H9 (cell line): ENCODE measurements at regions not wholly inside any gene's neighbourhood (a gene's known extent, or its start where the extent isn't known, plus 50 kb on each side); places are given as distances from the start of the nearest gene placed in this dataset.

Experiments used
- DNase-seq: peaks from one replicate; pipeline ENCODE4 v3.0.0-alpha.2; 2017
- H2AFZ ChIP-seq: one replicate; pipeline ENCODE4 v1.6.1; 2013; ENCODE audit warnings: mild to moderate bottlenecking, low read length, control low read depth, moderate library complexity
- H2AK5ac ChIP-seq: 2 replicates; pipeline ENCODE4 v1.6.1; 2013; ENCODE audit warnings: low read length, control low read depth, mixed read lengths; ENCODE audit not compliant: insufficient read length
- H2BK120ac ChIP-seq: one replicate; pipeline ENCODE4 v1.6.1; 2013; ENCODE audit warnings: low read depth, mild to moderate bottlenecking, low read length, control low read depth, inconsistent platforms; ENCODE audit not compliant: poor library complexity, severe bottlenecking
- H2BK12ac ChIP-seq: 2 replicates; pipeline ENCODE4 v1.6.1; 2013; ENCODE audit warnings: low read length, control low read depth, mixed read lengths, low read depth; ENCODE audit not compliant: insufficient read length
- H2BK15ac ChIP-seq: 2 replicates; pipeline ENCODE4 v1.6.1; 2013; ENCODE audit warnings: low read depth, low read length, control low read depth
- H2BK20ac ChIP-seq: one replicate; pipeline ENCODE4 v1.6.1; 2013; ENCODE audit warnings: low read depth, mild to moderate bottlenecking, low read length, control low read depth, inconsistent platforms; ENCODE audit not compliant: poor library complexity, severe bottlenecking
- H2BK5ac ChIP-seq: 2 replicates; pipeline ENCODE4 v1.6.1; 2013; ENCODE audit warnings: low read length, control low read depth, mixed read lengths; ENCODE audit not compliant: insufficient read length
- H3K14ac ChIP-seq: 2 replicates; pipeline ENCODE4 v1.6.1; 2013; ENCODE audit warnings: low read length, control low read depth; ENCODE audit not compliant: insufficient read depth
- H3K18ac ChIP-seq: 2 replicates; pipeline ENCODE4 v1.6.1; 2013; ENCODE audit warnings: low read depth, mild to moderate bottlenecking, mixed read lengths, low read length, control low read depth; ENCODE audit not compliant: insufficient read length
- H3K23ac ChIP-seq: 2 replicates; pipeline ENCODE4 v1.6.1; 2013; ENCODE audit warnings: low read length, control low read depth, mixed read lengths, low read depth; ENCODE audit not compliant: insufficient read length
- H3K23me2 ChIP-seq: 2 replicates; pipeline ENCODE4 v1.6.1; 2013; ENCODE audit warnings: low read depth, mild to moderate bottlenecking, mixed read lengths, low read length, control low read depth; ENCODE audit not compliant: insufficient read length, poor library complexity, severe bottlenecking
- H3K27ac ChIP-seq: 2 replicates; pipeline ENCODE4 v1.5.1; 2013; ENCODE audit warnings: low read length, control low read depth, mixed read lengths, low read depth; ENCODE audit not compliant: insufficient read length
- H3K27me3 ChIP-seq: 2 replicates; pipeline ENCODE4 v1.6.1; 2013; ENCODE audit warnings: low read length, control low read depth, inconsistent platforms; ENCODE audit not compliant: insufficient read depth
- H3K4ac ChIP-seq: 2 replicates; pipeline ENCODE4 v1.6.1; 2013; ENCODE audit warnings: low read depth, mild to moderate bottlenecking, control low read depth, inconsistent platforms, low read length, moderate library complexity
- H3K4me1 ChIP-seq: 2 replicates; pipeline ENCODE4 v1.6.1; 2013; ENCODE audit warnings: low read length, control low read depth, inconsistent platforms; ENCODE audit not compliant: insufficient read depth
- H3K4me2 ChIP-seq: 2 replicates; pipeline ENCODE4 v1.6.1; 2013; ENCODE audit warnings: low read length, control low read depth, mixed read lengths; ENCODE audit not compliant: insufficient read length, insufficient read depth
- H3K56ac ChIP-seq: 2 replicates; pipeline ENCODE4 v1.6.1; 2013; ENCODE audit warnings: low read depth, mild to moderate bottlenecking, mixed read lengths, low read length, control low read depth; ENCODE audit not compliant: insufficient read length
- H3K79me1 ChIP-seq: 2 replicates; pipeline ENCODE4 v1.6.1; 2013; ENCODE audit warnings: low read depth, mild to moderate bottlenecking, moderate library complexity, low read length, control low read depth, inconsistent platforms; ENCODE audit not compliant: insufficient read depth, poor library complexity, severe bottlenecking
- H3K79me2 ChIP-seq: 2 replicates; pipeline ENCODE4 v1.6.1; 2013; ENCODE audit warnings: low read length, control low read depth, inconsistent platforms; ENCODE audit not compliant: insufficient read depth
- H3K9ac ChIP-seq: 2 replicates; pipeline ENCODE4 v1.6.1; 2013; ENCODE audit warnings: low read length, control low read depth, mixed read lengths; ENCODE audit not compliant: insufficient read length; ENCODE audit errors: extremely low read depth
- H3K9me3 ChIP-seq: one replicate; pipeline ENCODE4 v1.6.1; 2013; ENCODE audit warnings: low read depth, low read length, inconsistent platforms; ENCODE audit not compliant: control insufficient read depth
- H3T11ph ChIP-seq: one replicate; pipeline ENCODE4 v1.6.1; 2013; ENCODE audit warnings: mild to moderate bottlenecking, low read length, control low read depth, inconsistent platforms
- H4K20me1 ChIP-seq: one replicate; pipeline ENCODE4 v1.6.1; 2013; ENCODE audit not compliant: control insufficient read depth, insufficient read length, insufficient read depth
- H4K5ac ChIP-seq: 2 replicates; pipeline ENCODE4 v1.6.1; 2013; ENCODE audit warnings: low read depth, mild to moderate bottlenecking, mixed read lengths, low read length, control low read depth; ENCODE audit not compliant: insufficient read length
- H4K8ac ChIP-seq: replicated peaks from 2 replicates; pipeline ENCODE4 v1.6.1; 2013; ENCODE audit warnings: low read length, control low read depth, mixed read lengths, low read depth; ENCODE audit not compliant: insufficient read length
- H4K91ac ChIP-seq: 2 replicates; pipeline ENCODE4 v1.6.1; 2013; ENCODE audit warnings: low read depth, mild to moderate bottlenecking, moderate library complexity, mixed read lengths, low read length, control low read depth; ENCODE audit not compliant: insufficient read length
- H3K27ac Mint-ChIP-seq, 3 experiments: 2 replicates in 2 of 3; 3 replicates in 1 of 3; pipeline ENCODE4 v1.8.0; 2020 to 2021; ENCODE audit warnings: mixed read lengths in 3 of 3, mild to moderate bottlenecking in 1 of 3, moderate library complexity in 1 of 3
- H3K27me3 Mint-ChIP-seq: 2 replicates; pipeline ENCODE4 v1.8.0; 2021; ENCODE audit warnings: low read depth, mild to moderate bottlenecking, moderate library complexity, mixed read lengths
- H3K36me3 Mint-ChIP-seq, 3 experiments: 2 replicates in 2 of 3; 3 replicates in 1 of 3; pipeline ENCODE4 v1.8.0; 2020 to 2021; ENCODE audit warnings: low read depth in 3 of 3, mixed read lengths in 3 of 3; ENCODE audit not compliant: insufficient read depth in 1 of 3
- H3K4me1 Mint-ChIP-seq, 2 experiments: 2 replicates each; pipeline ENCODE4 v1.8.0; 2020; ENCODE audit warnings: mixed read lengths in 2 of 2
- H3K4me3 Mint-ChIP-seq, 2 experiments: 2 replicates in 1 of 2; 3 replicates in 1 of 2; pipeline ENCODE4 v1.8.0; 2020 to 2021; ENCODE audit warnings: mild to moderate bottlenecking in 2 of 2, mixed read lengths in 2 of 2, moderate library complexity in 1 of 2
- H3K9me3 Mint-ChIP-seq, 2 experiments: 2 replicates in 1 of 2; 3 replicates in 1 of 2; pipeline ENCODE4 v1.8.0; 2020; ENCODE audit warnings: mild to moderate bottlenecking in 2 of 2, mixed read lengths in 2 of 2, moderate library complexity in 1 of 2
- CTCF ChIP-seq: fragments of 200-600 bp; sonication (generic); conservative IDR thresholded peaks from 3 replicates; pipeline ENCODE4 v1.8.0; 2021; ENCODE audit warnings: antibody characterized with exemption, mild to moderate bottlenecking
- WGBS: extraction: QIAGEN DNeasy Blood & Tissue Kit; methylation state at CpG from one replicate; pipeline ENCODE4 v1.1.7; 2013; ENCODE audit warnings: missing lambda C conversion rate, low lambda C conversion rate, mixed read lengths; ENCODE audit not compliant: insufficient read length; ENCODE audit errors: extremely low coverage; 5-methylcytosine and 5-hydroxymethylcytosine counted together

GRCh38 chr22:34281738-34282137 lies 361.5 kb upstream of the LARGE1 start:
- Histone ChIP-seq H3K4me1 (peaks cover 4% of the 10 kb centered on the region; the same call in 1 of the 2 replicates), H3K14ac (no peak overlapping the region), H4K5ac (no peak overlapping the region), H3K79me2 (no peaks in the 10 kb centered on the region), H3K18ac (no peak overlapping the region), H4K91ac (no peak overlapping the region), H3T11ph (no peak overlapping the region), H3K9me3 (no peaks in the 10 kb centered on the region), H3K27me3 (no peaks in the 10 kb centered on the region), H2AK5ac (no peak overlapping the region), H3K4ac (no peak overlapping the region), H3K9ac (no peak overlapping the region), H3K4me2 (no peak overlapping the region), H4K8ac (no peak overlapping the region), H2BK120ac (no peak overlapping the region), H3K27ac (no peak overlapping the region), H2BK20ac (no peak overlapping the region), H2BK12ac (no peak overlapping the region), H2AFZ (no peak overlapping the region), H3K56ac (no peak overlapping the region), H2BK5ac (no peak overlapping the region), H2BK15ac (no peak overlapping the region), H3K23me2 (no peaks in the 10 kb centered on the region), H3K23ac (no peak overlapping the region), H3K79me1 (no peaks in the 10 kb centered on the region), H4K20me1 (no peaks in the 10 kb centered on the region)
- no peaks in the 10 kb centered on the region; a peak in 1 of 7 replicates for H3K36me3 Mint-ChIP-seq
- H3K27ac Mint-ChIP-seq, result no peak overlapping the region
- peaks cover 24% of the 10 kb centered on the region for H3K27me3 Mint-ChIP-seq
- WGBS, result no CpG with 5 or more reads among the region's 3 CpGs
- no peak for DNase-seq
- H3K4me3 Mint-ChIP-seq, result no peak overlapping the region
- no peaks in the 10 kb centered on the region for H3K9me3 Mint-ChIP-seq
- TF ChIP-seq CTCF, result no peak
- H3K4me1 Mint-ChIP-seq, result peaks cover 12 to 16% of the 10 kb centered on the region in 2 experiments
